A549 (cell line): ENCODE measurements at regions not wholly inside any gene's neighbourhood (a gene's known extent, or its start where the extent isn't known, plus 50 kb on each side); places are given as distances from the start of the nearest gene placed in this dataset.

ENCODE experiments used
- CHD2 ChIP-seq: fragments of 150-350 bp; IDR thresholded peaks from 2 replicates; pipeline ENCODE4 v1.6.1; 2014; ENCODE audit warnings: low read length; ENCODE audit not compliant: partially characterized antibody
- EP300 ChIP-seq, 2 experiments: fragments of >200 bp; sonication (Bioruptor Twin); formaldehyde crosslinking; IDR thresholded peaks; 2 replicates in 1 of 2; 3 replicates in 1 of 2; pipeline ENCODE4 v1.6.1; 2016 to 2017
- MAZ ChIP-seq: fragments of 150-350 bp; IDR thresholded peaks from 2 replicates; pipeline ENCODE4 v1.6.1; 2014; ENCODE audit warnings: antibody characterized with exemption, low read depth, low read length, borderline replicate concordance
- POLR2A ChIP-seq: IDR thresholded peaks from 2 replicates; pipeline ENCODE4 v1.6.1; 2012; ENCODE audit warnings: mild to moderate bottlenecking, low read length
- RAD21 ChIP-seq, 2 experiments: fragments of >200 bp in 1 of 2; sonication (Bioruptor Twin) in 1 of 2; formaldehyde crosslinking in 1 of 2; IDR thresholded peaks in 1 of 2; conservative IDR thresholded peaks in 1 of 2; 2 replicates in 1 of 2; 3 replicates in 1 of 2; pipeline ENCODE4 v1.6.1; 2012 to 2018; ENCODE audit warnings: inconsistent platforms in 1 of 2
- TF ChIP-seq, protein P1 (sequence below): fragments of >200 bp; sonication (Bioruptor Twin); formaldehyde crosslinking; IDR thresholded peaks from 3 replicates; pipeline ENCODE4 v1.5.1; 2016
- TF ChIP-seq, protein P2 (sequence below): IDR thresholded peaks from 2 replicates; pipeline ENCODE4 v1.6.1; 2012

DNA sequence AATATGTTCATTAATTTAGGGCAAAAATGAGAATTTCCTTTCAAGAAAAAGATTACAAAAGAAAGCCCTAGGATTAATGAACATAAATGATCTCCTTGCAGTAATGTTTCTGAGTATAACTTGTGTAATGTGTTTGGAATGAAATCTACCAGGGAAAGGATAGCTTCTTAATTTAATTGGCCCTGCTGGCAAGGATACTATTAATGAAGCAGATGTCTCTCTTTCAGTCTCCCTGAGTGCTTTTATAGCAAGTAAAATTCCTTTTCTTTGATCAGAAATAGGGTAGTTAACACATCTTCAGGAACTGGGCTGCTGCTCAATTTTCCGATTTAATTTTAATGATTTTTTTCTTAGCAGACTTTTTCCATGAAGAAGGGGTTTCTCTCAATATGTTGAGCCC, 379.4 kb upstream of the PDE3A start:
- TF ChIP-seq MAZ (no peak), POLR2A (no peak), EP300 (IDR thresholded peaks at IDR 0.05) (no peak), RAD21 (conservative IDR thresholded peaks at IDR 0.05 in 1 of 2, IDR thresholded peaks at IDR 0.05 in 1 of 2) (no peak), CHD2 (no peak)
- TF ChIP-seq, protein P1, sequence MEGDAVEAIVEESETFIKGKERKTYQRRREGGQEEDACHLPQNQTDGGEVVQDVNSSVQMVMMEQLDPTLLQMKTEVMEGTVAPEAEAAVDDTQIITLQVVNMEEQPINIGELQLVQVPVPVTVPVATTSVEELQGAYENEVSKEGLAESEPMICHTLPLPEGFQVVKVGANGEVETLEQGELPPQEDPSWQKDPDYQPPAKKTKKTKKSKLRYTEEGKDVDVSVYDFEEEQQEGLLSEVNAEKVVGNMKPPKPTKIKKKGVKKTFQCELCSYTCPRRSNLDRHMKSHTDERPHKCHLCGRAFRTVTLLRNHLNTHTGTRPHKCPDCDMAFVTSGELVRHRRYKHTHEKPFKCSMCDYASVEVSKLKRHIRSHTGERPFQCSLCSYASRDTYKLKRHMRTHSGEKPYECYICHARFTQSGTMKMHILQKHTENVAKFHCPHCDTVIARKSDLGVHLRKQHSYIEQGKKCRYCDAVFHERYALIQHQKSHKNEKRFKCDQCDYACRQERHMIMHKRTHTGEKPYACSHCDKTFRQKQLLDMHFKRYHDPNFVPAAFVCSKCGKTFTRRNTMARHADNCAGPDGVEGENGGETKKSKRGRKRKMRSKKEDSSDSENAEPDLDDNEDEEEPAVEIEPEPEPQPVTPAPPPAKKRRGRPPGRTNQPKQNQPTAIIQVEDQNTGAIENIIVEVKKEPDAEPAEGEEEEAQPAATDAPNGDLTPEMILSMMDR: no peak
- TF ChIP-seq, protein P2, sequence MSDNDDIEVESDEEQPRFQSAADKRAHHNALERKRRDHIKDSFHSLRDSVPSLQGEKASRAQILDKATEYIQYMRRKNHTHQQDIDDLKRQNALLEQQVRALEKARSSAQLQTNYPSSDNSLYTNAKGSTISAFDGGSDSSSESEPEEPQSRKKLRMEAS: no peak
